Thoracic aorta (tissue), 2 donors: ENCODE measurements at regions not wholly inside any gene's neighbourhood (a gene's known extent, or its start where the extent isn't known, plus 50 kb on each side); places are given as distances from the start of the nearest gene placed in this dataset.

ENCODE experiments used
- ATAC-seq: fragments of 150-250 bp; one replicate; pipeline ENCODE4 v1.8.0; 2017; ENCODE audit warnings: low read depth; ENCODE audit not compliant: insufficient number of reproducible peaks, low FRiP score
- DNase-seq: peaks from one replicate; pipeline ENCODE4 v3.0.0-alpha.2; 2020; ENCODE audit warnings: low spot score
- H3K27ac ChIP-seq, 2 donors: fragments of 200-600 bp; sonication (generic); 1 replicate in 1 of 2; 2 replicates in 1 of 2; pipeline ENCODE4 v1.5.1; 2016; ENCODE audit warnings: mild to moderate bottlenecking in 2 of 2, moderate library complexity in 2 of 2
- H3K27me3 ChIP-seq: fragments of 200-600 bp; sonication (generic); replicated peaks from 2 replicates; pipeline ENCODE4 v1.6.0; 2016; ENCODE audit warnings: mild to moderate bottlenecking; ENCODE audit not compliant: insufficient read depth
- H3K36me3 ChIP-seq: fragments of 200-600 bp; sonication (generic); one replicate; pipeline ENCODE4 v1.5.1; 2016
- H3K4me1 ChIP-seq, 2 donors: fragments of 200-600 bp; sonication (generic); 1 replicate in 1 of 2; 2 replicates in 1 of 2; pipeline versions ENCODE4 v1.5.1 to v1.6.0; 2016; ENCODE audit warnings: low read depth in 2 of 2, mild to moderate bottlenecking in 1 of 2; ENCODE audit not compliant: control insufficient read depth in 1 of 2
- H3K4me3 ChIP-seq: fragments of 200-600 bp; sonication (generic); 2 replicates; pipeline ENCODE4 v1.5.1; 2016; ENCODE audit warnings: mild to moderate bottlenecking
- H3K9me3 ChIP-seq: fragments of 200-600 bp; sonication (generic); 2 replicates; pipeline ENCODE4 v1.5.1; 2016
- CTCF ChIP-seq: fragments of 200-600 bp; sonication (generic); IDR thresholded peaks from one replicate; pipeline ENCODE4 v1.5.1; 2019; ENCODE audit warnings: antibody characterized with exemption

GRCh38 chr5:39765366-39765765 lies 340.6 kb upstream of the DAB2 start:
- no peak for ATAC-seq
- no peak for DNase-seq
- H3K27ac ChIP-seq, result no peak overlapping the region
- H3K4me1 ChIP-seq, result peaks cover 0 to 6% of the 10 kb centered on the region in 2 donors
- H3K36me3 ChIP-seq, result no peaks in the 10 kb centered on the region
- no peaks in the 10 kb centered on the region for H3K9me3 ChIP-seq
- TF ChIP-seq CTCF, result no peak
- no peaks in the 10 kb centered on the region for H3K27me3 ChIP-seq
- no peak overlapping the region for H3K4me3 ChIP-seq

GRCh38 chr5:39762761-39763160 lies 338.0 kb upstream of the DAB2 start:
- no peaks in the 10 kb centered on the region for H3K27me3 ChIP-seq
- H3K27ac ChIP-seq, result no peak overlapping the region
- no peaks in the 10 kb centered on the region for H3K9me3 ChIP-seq
- TF ChIP-seq CTCF, result no peak
- H3K4me3 ChIP-seq, result no peak overlapping the region
- no peak for ATAC-seq
- peaks cover 0 to 9% of the 10 kb centered on the region in 2 donors for H3K4me1 ChIP-seq
- DNase-seq, result no peak
- no peaks in the 10 kb centered on the region for H3K36me3 ChIP-seq

GRCh38 chr5:39761199-39761950 lies 336.6 kb upstream of the DAB2 start:
- H3K36me3 ChIP-seq, result no peaks in the 10 kb centered on the region
- DNase-seq, result no peak
- peaks cover 0 to 9% of the 10 kb centered on the region in 2 donors for H3K4me1 ChIP-seq
- TF ChIP-seq CTCF, result no peak
- ATAC-seq, result no peak
- H3K4me3 ChIP-seq, result no peak overlapping the region
- peak overlapping the region; percentile 13 to 58 for H3K27ac ChIP-seq
- no peaks in the 10 kb centered on the region for H3K9me3 ChIP-seq
- H3K27me3 ChIP-seq, result no peaks in the 10 kb centered on the region

GRCh38 chr5:39760385-39761198 lies 335.8 kb upstream of the DAB2 start:
- Histone ChIP-seq H3K9me3 (no peaks in the 10 kb centered on the region), H3K4me1 (peaks cover 0 to 9% of the 10 kb centered on the region in 2 donors), H3K27ac (peak overlapping the region; percentile 13 to 58), H3K27me3 (no peaks in the 10 kb centered on the region), H3K36me3 (no peaks in the 10 kb centered on the region), H3K4me3 (peak overlapping the region; percentile 7)
- ATAC-seq (peak; percentile 85), DNase-seq (no peak)
- no peak for TF ChIP-seq CTCF

- Histone ChIP-seq H3K4me3 (no peak overlapping the region), H3K9me3 (no peaks in the 10 kb centered on the region), H3K4me1 (peaks cover 0 to 9% of the 10 kb centered on the region in 2 donors), H3K27me3 (no peaks in the 10 kb centered on the region), H3K36me3 (no peaks in the 10 kb centered on the region), H3K27ac (no peak overlapping the region)
- no peak for TF ChIP-seq CTCF
- DNase-seq (no peak), ATAC-seq (no peak)
These were observed 334.9 kb upstream of the DAB2 start for GRCh38 chr5:39759701-39760100.
